ENCODE measurements at regions not wholly inside any gene's neighbourhood (a gene's known extent, or its start where the extent isn't known, plus 50 kb on each side); places are given as distances from the start of the nearest gene placed in this dataset.
A peak's percentile ranks its signal among the peaks of the same experiment; 100 is the strongest.

- ATAC-seq (no peak), DNase-seq (no peak)
- Histone ChIP-seq H3K9me3 (no peaks in the 10 kb centered on the region), H3K27me3 (ENCODE audit: low read depth) (no peaks in the 10 kb centered on the region), H3K27ac (no peak overlapping the region), H3K36me3 (no peaks in the 10 kb centered on the region), H3K4me1 (no peaks in the 10 kb centered on the region), H3K4me3 (no peak overlapping the region)
- intact Hi-C loops (cut with DNase I), result no loop called here
- TF ChIP-seq CTCF (IDR thresholded peaks at IDR 0.05), result no peak
Measured at GRCh38 chr1:88320291-88320690, 363.8 kb upstream of the PKN2 start.

- no peak overlapping the region for H3K4me3 ChIP-seq
- ATAC-seq (no peak), DNase-seq (no peak)
- no peaks in the 10 kb centered on the region for H3K27me3 ChIP-seq (ENCODE audit: low read depth)
- H3K4me1 ChIP-seq, result no peaks in the 10 kb centered on the region
- TF ChIP-seq CTCF (IDR thresholded peaks at IDR 0.05), result no peak
- no peaks in the 10 kb centered on the region for H3K36me3 ChIP-seq
- H3K9me3 ChIP-seq, result no peaks in the 10 kb centered on the region
- no peak overlapping the region for H3K27ac ChIP-seq
- intact Hi-C loops (cut with DNase I), result no loop called here
Measured at GRCh38 chr1:88321706-88322105, 362.4 kb upstream of the PKN2 start.

GRCh38 chr1:88324899-88325298 is 359.2 kb upstream of the PKN2 start:
- H3K27ac ChIP-seq, result no peak overlapping the region
- no peaks in the 10 kb centered on the region for H3K36me3 ChIP-seq
- no peaks in the 10 kb centered on the region for H3K4me1 ChIP-seq
- no peak overlapping the region for H3K4me3 ChIP-seq
- no peak for TF ChIP-seq CTCF (IDR thresholded peaks at IDR 0.05)
- no peak for DNase-seq
- H3K9me3 ChIP-seq, result no peaks in the 10 kb centered on the region
- intact Hi-C loops (cut with DNase I), result no loop called here
- H3K27me3 ChIP-seq (ENCODE audit: low read depth), result no peaks in the 10 kb centered on the region
- ATAC-seq, result no peak

GRCh38 chr1:88327391-88328267 is 356.4 kb upstream of the PKN2 start:
- ATAC-seq (peak; percentile 67 to 79), DNase-seq (no peak)
- H3K4me3 ChIP-seq, result no peak overlapping the region
- no peaks in the 10 kb centered on the region for H3K27me3 ChIP-seq (ENCODE audit: low read depth)
- H3K36me3 ChIP-seq, result no peaks in the 10 kb centered on the region
- H3K4me1 ChIP-seq, result no peaks in the 10 kb centered on the region
- no peak for TF ChIP-seq CTCF (IDR thresholded peaks at IDR 0.05)
- intact Hi-C loops (cut with DNase I), result no loop called here
- no peak overlapping the region for H3K27ac ChIP-seq
- no peaks in the 10 kb centered on the region for H3K9me3 ChIP-seq

GRCh38 chr1:88330201-88330600 is 353.9 kb upstream of the PKN2 start:
- no peak for TF ChIP-seq CTCF (IDR thresholded peaks at IDR 0.05)

More at GRCh38 chr1:88330201-88330600, 353.9 kb upstream of the PKN2 start:
- no peaks in the 10 kb centered on the region for H3K36me3 ChIP-seq
- ATAC-seq, result no peak
- intact Hi-C loops (cut with DNase I), result no loop called here
- no peaks in the 10 kb centered on the region for H3K9me3 ChIP-seq
- H3K4me3 ChIP-seq, result no peak overlapping the region
- no peaks in the 10 kb centered on the region for H3K27me3 ChIP-seq (ENCODE audit: low read depth)
- H3K27ac ChIP-seq, result no peak overlapping the region
- DNase-seq, result no peak
- no peaks in the 10 kb centered on the region for H3K4me1 ChIP-seq
